HTR-8/SVneo (cell line): ENCODE measurements at regions not wholly inside any gene's neighbourhood (a gene's known extent, or its start where the extent isn't known, plus 50 kb on each side); places are given as distances from the start of the nearest gene placed in this dataset.
"Not testable (repeated sequence)": the region's sequence is repeated elsewhere in the genome, so short reads cannot be mapped to it uniquely, and the experiment has no call there.

Experiments used
- DNase-seq: peaks from one replicate; pipeline ENCODE4 v3.0.0; 2011; ENCODE audit warnings: low spot score, mixed read lengths; ENCODE audit not compliant: insufficient read length
- FAIRE-seq: peaks from 2 replicates; lab custom pipeline; 2011; peaks lifted over from hg19 to GRCh38; lab: Jason Lieb, UNC

DNA sequence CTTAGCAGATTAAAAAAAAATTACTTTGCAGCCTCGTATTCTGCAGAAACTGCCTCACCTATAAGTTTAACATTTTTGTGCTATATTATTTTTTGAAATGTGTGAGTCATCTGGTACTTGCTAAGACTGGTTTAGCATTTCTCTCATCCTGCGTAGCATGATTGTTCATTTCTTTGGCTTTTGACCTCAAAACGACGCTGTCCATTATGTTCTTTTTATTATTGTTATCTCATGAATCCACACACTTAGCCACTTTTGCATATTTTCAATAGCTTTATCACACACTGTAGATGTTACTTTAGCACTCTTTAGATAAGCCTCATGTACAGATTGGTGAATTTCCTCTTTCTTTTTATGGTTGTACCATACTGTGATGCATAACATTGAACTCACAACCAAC, 1004.9 kb upstream of the NCAM2 start:
- FAIRE-seq (no peak), DNase-seq (no peak)

DNA sequence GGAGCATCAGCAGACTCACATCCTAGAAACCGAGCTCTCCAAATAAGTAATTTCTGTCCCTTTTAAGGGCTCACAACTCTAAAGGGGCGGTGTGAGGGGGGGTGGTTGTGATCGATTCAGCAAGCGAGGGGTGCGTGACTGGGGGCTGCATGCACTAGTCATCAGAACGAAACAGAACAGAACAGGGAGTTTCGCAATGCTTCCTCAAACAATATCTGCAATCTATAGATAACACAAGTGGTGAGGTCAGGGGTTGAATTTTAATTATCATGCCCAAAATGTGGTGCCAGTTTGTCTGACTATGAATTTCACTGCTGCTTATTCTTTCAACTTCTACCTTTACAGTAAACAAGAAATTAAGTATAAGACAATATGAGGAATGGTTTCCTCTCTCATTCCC, 1003.0 kb upstream of the NCAM2 start:
- FAIRE-seq = no peak
- DNase-seq = no peak

DNA sequence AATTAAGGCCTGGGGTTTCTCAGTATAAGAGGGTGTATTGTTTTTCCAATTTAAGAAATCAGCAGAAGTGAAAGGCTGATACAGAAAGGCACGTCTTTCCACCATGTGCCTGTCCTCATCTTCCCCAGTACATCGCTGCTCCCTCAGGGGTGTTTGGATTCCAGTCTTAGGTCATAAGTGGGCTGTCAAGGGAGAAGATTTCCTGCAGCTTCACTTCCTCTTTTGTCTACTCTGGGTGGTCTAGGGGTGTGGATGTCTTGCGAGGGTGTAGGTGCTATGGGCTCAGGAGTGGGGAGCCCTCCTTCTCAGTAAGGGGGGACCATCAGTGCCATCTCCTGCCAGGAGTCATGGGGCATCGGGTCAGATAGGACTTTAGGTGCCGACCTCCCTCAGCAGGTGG, 999.8 kb upstream of the NCAM2 start:
- DNase-seq (no peak), FAIRE-seq (no peak)

DNA sequence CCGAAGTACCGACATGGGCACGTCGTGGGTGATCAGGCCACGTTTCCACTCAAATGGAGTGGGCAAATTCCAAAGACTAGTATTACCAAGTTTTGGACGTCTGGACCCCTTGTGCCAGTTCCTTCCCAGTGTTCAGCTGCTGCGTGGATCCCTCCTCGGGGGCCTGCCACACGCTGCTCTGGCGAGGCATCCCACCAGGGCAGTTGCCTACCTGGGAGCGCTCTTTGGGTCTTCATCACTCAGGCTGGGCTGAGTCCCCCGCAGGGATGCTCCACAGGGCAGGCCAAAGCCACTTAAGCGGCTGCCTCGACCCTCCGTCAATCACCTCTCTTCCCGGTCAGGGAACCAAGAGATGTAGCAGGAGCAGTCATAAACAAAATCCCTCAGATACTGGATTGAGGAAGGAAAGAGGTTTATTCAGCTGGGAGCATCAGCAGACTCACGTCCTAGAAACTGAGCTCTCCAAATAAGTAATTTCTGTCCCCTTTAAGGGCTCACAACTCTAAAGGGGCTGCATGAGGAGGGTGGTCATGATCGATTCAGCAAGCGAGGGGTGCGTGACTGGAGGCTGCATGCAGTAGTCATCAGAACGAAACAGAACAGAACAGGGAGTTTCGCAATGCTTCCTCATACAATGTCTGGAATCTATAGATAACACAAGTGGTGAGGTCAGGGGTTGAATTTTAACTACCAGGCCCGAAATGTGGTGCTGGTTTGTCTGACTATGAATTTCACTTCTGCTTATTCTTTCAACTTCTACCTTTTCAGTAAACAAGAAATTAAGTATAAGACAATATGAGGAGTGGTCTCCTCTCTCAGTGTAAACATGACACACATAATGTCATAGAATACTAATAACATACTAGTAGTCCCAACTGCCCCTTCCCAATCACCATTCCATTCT, 998.6 kb upstream of the NCAM2 start:
- FAIRE-seq (no peak), DNase-seq (no peak)

DNA sequence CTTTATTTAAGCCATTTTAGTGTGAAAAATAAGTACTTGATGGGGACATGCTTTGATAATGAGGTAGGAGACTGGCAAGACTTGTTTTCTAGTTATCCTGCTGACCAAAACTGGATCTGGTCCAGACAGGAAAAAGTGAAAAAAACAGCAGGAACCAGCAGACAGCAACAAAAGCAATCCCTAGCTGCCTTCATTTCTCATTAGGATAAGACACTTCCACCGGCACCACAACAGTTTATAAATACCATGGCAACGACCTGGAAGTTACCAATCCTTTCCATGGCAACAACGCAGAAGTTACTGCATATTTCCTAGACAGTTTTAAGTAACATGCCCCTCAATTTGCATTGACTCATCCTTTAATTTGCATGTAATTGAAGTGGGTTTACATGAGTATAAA, 993.8 kb upstream of the NCAM2 start:
- no peak for DNase-seq
- FAIRE-seq = no peak

DNA sequence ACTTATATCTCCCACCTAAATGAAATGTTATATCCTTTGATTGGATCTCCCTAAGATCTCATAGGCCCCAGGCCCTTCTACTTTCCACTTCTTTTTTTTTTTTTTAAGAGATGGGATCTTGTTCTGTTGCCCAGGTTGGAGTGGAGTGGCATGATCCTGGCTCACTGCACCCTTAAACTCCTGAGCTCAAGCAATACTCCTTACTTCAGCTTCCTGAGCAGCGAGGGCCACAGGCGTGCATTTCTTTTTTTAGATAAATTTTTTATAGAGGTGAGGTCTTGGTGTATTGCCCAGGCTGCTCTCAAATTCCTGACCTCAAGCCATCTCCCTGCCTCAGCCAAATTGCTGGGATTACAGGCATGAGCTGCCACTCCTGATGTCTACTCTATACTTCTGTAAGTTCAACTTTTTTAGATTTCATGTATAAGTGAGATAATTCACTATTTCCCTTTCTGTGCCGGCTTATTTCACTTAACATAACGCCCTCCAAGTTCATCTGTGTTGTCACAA, 987.5 kb upstream of the NCAM2 start:
- FAIRE-seq (no peak), DNase-seq (no peak)

DNA sequence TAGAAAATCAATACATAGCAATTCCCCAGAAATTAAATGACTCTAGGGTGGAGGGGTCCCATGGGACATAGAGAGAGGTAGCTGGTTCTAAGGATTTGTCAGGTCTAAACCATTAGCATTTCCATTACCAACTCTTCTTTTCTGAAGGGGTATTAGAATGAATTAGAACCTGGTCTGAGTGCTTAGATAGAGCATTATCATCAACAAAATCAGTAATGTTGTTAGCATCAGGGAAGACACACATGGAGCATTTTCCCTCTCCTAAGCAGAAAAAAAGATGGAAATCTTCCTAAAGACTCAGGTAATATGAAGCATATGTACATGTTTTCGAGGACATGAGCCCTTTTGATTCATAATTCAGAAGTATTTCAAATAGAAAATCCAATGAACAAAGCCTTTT, 984.4 kb upstream of the NCAM2 start:
- FAIRE-seq = no peak
- DNase-seq = no peak

DNA sequence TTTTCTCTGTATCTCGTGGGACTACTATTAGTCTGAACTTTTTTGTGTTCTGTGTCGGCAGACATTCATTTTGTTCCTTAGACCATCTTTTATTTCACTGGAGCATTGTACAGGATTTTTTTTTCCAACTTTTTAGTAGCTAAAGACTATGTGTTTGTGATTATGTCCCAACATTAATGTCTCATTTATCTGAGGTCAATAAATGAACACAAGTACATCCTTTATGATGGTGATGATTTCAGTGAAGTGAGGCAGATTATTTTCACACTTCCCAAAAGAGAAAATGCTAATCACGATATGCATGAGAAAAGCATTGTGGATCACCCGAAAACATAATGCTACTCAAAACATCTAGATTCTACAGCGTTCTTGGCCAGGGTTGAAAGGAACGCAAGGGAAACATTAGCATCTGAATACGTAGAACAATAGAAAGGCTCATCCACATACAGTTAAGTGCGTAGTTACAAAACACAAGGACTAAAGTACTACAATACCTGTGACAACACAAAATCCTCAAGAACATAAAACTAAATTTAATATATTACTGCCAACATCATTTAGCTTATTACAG, 981.7 kb upstream of the NCAM2 start:
- no peak for DNase-seq

DNA sequence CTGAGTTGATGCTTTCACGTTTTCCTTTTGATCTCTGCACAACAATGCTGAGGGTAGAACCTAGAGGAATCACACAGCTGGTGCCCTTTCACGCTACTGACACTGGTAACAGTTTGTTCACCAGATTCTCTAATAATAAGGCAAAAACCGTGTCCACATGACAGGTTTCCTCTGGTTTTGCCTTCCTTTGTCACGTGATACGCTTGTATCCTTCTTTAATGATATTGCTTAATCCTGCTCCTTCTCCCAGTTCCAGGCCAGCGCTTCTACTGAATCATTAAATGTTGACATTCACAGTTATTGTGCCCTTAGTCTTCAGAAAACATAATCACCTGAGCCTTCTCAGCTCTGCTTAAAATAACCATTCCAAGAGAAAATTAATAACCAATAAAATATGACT, 978.2 kb upstream of the NCAM2 start:
- FAIRE-seq (no peak), DNase-seq (no peak)

More for the DNA sequence above, 981.7 kb upstream of the NCAM2 start:
- FAIRE-seq = no peak

DNA sequence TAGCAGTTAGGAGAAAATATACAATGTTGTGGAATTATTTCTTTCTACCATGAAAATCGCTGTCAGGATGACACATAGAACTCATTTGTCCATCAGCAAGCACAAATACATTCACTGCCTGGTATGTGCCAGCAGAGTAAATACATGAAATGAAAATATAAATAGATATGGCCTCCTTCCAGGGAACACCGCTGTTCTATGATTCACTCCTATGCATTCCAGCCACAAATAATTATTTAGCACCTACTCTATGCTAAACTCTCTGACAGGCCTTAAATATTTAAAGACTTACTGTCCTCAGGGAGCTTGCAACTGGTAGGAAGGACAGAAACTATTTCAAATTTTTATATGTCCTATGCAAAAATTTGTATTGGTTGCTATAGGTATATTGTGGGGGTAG, 975.0 kb upstream of the NCAM2 start:
- no peak for FAIRE-seq

DNA sequence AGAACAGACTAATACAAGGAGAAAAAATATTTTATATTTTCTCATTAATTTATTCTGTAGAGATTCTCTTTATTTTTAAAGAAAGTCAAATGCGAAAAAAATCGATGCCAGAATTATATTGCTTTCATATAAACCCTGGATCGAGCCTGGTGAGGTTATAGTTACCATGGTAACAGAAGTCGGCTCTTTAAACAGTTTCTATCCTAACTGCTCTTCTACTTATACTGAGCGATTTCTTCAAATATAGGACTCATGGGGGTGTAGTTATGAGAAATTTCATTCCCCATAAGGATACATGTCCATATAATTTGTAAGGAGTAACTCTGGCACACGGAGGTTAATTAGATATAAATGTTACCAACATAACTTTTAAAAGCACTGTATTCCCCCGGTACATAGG, 973.5 kb upstream of the NCAM2 start:
- no peak for FAIRE-seq
- DNase-seq = no peak

More for the DNA sequence above, 975.0 kb upstream of the NCAM2 start:
- no peak for DNase-seq

DNA sequence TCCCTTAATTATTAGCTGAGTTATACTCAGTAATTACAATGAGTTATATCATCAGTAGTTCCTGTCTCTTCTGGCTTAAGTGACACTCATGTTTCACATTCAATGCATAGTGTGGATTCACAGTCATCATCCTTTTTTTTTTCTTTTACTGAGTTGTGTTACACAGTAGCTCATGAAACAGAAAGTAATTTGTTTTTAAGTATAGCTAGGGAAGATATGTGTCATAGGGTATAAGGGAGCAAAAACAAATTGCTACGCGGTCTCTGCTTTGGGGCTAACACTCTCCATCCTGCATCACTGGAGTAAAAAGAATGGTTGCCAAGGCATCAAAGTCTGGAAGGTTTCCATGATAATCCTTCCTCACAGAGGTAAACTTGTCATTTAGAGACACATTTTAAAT, 971.7 kb upstream of the NCAM2 start:
- DNase-seq (no peak), FAIRE-seq (no peak)

DNA sequence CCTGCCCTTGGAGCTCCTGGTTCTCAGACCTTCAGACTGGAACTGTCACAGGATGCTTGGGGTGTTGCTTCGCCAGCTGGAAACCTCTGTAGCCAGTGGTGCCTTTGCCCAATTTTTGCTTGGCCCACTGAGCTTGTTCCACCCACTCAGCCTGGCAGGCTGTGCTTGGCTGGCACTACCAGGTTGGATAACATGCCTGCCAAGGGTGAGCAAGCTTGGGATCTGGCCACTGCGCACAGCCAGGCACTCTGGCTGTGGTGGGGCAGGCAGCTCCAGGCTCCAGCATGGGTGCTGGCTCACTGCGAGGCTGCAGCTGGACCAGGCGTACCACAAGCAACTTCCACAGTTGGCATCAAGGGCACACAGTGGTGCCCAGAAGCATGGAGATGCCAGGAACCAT, 967.8 kb upstream of the NCAM2 start:
- no peak for FAIRE-seq

DNA sequence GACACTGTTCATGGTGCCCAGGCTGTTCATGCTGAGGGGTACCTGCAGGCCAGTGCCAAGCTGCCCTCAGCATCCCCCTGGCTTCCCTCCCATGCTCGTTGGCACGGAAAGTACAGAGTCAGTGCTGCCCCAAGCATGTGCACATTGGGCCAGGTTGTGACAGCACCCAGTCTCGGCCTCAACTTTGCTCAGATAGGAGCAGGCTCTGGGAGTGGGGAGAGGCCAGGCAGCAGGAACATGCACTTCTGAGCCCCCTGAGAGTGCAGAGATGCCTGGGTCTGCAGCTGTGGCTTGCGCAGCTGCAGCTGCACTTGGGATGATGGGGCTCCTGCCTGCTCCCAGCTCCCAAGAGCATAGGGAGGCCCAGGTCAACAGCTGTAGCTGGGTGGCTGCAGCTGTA, 966.4 kb upstream of the NCAM2 start:
- FAIRE-seq = no peak
- DNase-seq = no peak

More for the DNA sequence above, 967.8 kb upstream of the NCAM2 start:
- no peak for DNase-seq

DNA sequence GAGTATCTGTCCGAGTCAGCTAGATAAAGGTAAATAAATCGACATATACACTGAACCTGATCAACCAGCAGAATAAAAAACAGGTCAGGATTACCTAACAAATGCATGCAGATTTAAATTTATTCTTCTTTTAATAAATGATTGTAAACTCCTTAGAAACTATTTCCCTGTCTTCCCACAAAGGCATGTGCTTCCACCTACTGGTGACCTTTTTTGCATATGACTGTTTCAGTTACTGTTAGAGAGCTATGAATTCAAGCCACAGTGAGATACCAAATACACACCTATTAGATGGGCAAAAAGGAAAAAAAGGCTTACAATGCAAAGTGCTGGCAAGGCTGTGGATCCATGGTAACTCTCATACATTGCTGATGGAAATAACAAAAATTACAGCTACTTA, 957.4 kb upstream of the NCAM2 start:
- FAIRE-seq = no peak
- no peak for DNase-seq

DNA sequence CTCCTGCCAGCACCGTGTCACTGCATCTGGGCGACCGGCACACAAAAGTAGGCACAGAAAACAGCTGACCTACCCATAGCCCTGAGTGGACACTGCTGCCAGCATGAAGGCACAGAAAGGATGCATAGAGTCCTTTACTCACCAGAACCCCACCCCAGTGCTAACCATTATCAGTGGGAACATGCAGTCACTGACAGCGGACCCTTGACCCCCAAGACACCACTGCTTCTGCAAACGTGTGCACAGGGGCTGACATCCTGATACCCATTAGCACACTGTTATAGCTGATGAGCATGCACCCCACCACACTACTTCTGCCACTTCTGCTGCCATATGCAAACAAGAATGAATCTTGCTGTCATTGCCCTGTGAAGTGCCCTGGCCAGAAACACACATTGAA, 953.0 kb upstream of the NCAM2 start:
- DNase-seq (no peak), FAIRE-seq (no peak)

DNA sequence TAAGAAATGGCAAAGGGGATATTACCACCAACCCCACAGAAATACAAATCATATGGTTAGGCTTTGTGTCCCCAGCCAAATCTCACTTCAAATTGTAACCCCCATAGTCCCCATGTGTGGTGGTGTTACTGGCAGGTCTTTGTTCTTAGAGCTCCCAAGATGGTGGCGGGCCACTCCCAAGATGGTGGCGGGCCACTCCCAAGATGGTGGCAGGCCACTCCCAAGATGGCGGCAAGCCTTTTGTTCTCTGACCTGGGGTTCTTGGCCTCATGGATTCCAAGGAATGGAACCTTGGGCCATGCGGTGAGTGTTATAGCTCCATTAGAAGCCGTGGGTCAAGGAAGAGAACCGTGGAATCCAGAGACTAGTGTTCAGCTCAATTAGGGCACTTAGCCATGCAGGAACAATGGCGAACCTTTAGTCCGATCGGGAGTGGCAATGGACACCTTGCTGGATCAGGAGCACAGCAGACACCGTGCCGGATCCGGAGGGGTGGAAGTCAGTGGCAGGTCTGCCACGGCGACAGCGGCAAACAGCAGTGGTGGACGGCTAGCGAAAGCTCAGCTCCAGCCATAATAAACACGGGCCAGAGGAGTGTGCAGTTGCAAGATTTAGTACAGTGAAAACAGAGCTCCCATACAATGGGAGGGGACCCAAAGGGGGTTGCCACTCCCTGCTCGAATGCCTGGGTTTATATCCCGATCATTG, 949.9 kb upstream of the NCAM2 start:
- not testable (repeated sequence) for DNase-seq, FAIRE-seq

DNA sequence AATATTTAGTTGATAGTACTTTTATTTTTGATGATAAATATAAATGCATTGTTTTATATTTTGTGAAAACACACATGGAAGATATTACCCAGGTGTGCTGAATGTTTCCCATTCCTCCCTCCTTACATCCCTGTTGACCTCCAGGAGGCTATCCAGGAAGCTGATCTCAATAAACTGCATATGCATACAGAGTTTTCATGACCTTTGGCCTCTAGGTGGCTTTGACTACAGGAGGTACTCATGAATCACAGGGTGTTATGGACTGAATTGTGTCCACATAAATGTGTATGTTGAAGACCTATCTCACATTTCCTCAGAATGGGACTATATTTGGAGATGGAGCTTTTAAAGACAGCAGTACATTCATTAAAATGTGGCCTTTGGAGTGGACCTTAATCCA, 914.9 kb upstream of the NCAM2 start:
- DNase-seq (no peak), FAIRE-seq (no peak)

DNA sequence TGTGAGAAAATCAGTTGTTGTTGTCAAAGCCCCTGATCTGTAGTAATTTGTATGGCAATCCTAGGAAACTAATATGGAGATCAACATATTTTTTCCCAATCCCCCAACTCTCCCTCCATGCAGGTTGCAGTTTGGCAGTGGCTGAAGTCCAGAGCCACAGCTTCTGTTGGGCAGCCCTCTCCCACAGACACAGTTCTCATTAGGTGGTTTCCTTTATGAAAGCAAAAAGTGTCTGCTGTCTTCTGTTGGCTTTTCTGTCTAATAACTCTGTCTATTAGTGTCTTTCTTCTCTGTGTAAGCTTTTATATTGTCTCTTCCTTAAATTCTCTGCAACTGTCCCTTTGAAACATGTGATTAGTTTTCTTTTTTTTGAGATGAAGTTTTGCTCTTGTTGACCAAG, 914.3 kb upstream of the NCAM2 start:
- FAIRE-seq = no peak

DNA sequence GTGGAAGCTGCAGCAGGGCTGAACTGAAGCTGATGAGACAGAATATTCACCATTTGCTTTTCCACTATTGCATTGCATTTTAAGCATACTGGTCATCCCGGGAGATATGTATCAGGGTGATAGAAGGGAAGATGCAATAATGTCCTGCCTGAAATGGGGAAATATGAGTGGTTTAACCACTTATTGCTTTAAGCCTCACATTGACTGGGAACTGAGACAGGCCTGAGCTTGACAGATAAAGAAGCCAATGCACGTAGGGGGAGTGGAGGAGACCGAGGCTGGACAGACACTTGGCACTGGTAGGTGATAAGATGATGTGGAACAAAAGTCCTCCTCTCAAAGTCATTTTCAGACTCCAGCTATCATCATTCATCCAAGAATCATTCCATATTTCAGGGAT, 911.7 kb upstream of the NCAM2 start:
- FAIRE-seq (no peak), DNase-seq (no peak)

More for the DNA sequence above, 914.3 kb upstream of the NCAM2 start:
- no peak for DNase-seq

DNA sequence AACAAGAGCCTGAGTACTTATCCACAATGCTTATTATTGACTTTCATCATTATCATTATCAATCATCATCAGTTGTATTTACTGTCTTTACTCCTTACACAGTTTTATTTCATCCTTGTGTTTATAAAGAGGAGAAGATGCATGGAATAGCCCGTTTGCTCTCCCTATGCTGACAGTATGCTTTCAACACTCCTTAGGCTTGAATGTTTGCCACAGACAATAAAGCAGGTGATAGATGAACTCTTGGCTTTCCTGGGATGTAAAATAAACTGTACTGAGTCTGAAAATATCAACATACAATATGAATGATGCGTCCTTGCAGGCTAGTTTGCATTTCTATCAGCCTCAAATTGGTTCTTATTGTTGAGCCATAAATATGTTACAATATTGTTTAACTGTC, 891.8 kb upstream of the NCAM2 start:
- FAIRE-seq = no peak

More for the DNA sequence above, 891.8 kb upstream of the NCAM2 start:
- DNase-seq = no peak
